Progenitor cell of endocrine pancreas (in vitro differentiated cells): ENCODE measurements at regions not wholly inside any gene's neighbourhood (a gene's known extent, or its start where the extent isn't known, plus 50 kb on each side); places are given as distances from the start of the nearest gene placed in this dataset.

Experiments used
- DNase-seq: peaks from one replicate; pipeline ENCODE4 v3.0.0; 2021; ENCODE audit warnings: low spot score; ENCODE audit not compliant: unreplicated experiment
- H3K27ac Mint-ChIP-seq: 2 replicates; pipeline ENCODE4 v1.8.0; 2021; ENCODE audit warnings: mild to moderate bottlenecking, moderate library complexity, mixed read lengths
- H3K27me3 Mint-ChIP-seq: 2 replicates; pipeline ENCODE4 v1.8.0; 2021; ENCODE audit warnings: mixed read lengths
- H3K36me3 Mint-ChIP-seq: 2 replicates; pipeline ENCODE4 v1.8.0; 2022; ENCODE audit warnings: mixed read lengths; ENCODE audit not compliant: insufficient read depth
- H3K4me1 Mint-ChIP-seq: 2 replicates; pipeline ENCODE4 v1.8.0; 2021; ENCODE audit warnings: low read depth, mixed read lengths
- H3K4me3 Mint-ChIP-seq: 2 replicates; pipeline ENCODE4 v1.8.0; 2021; ENCODE audit warnings: low read depth, mild to moderate bottlenecking, moderate library complexity, mixed read lengths
- H3K9me3 Mint-ChIP-seq: 2 replicates; pipeline ENCODE4 v1.8.0; 2021; ENCODE audit warnings: low read depth, mixed read lengths
- CTCF ChIP-seq: fragments of 200-600 bp; sonication (generic); IDR thresholded peaks from one replicate; pipeline ENCODE4 v1.5.0; 2021; ENCODE audit warnings: antibody characterized with exemption, mild to moderate bottlenecking; ENCODE audit not compliant: unreplicated experiment

- Mint-ChIP-seq H3K9me3 (peaks cover 3% of the 10 kb centered on the region), H3K36me3 (no peaks in the 10 kb centered on the region), H3K27me3 (no peaks in the 10 kb centered on the region), H3K27ac (no peak overlapping the region), H3K4me3 (no peak overlapping the region), H3K4me1 (peaks cover 43% of the 10 kb centered on the region)
- no peak for TF ChIP-seq CTCF
- no peak for DNase-seq
Measured at GRCh38 chr3:25294169-25294805, 133.8 kb upstream of the RARB start.

- no peak for DNase-seq
- no peak overlapping the region for H3K4me3 Mint-ChIP-seq
- no peak for TF ChIP-seq CTCF
- H3K27ac Mint-ChIP-seq = peak overlapping the region; percentile 10
- peaks cover 3% of the 10 kb centered on the region for H3K9me3 Mint-ChIP-seq
- H3K36me3 Mint-ChIP-seq = no peaks in the 10 kb centered on the region
- H3K4me1 Mint-ChIP-seq = peaks cover 23% of the 10 kb centered on the region
- H3K27me3 Mint-ChIP-seq = no peaks in the 10 kb centered on the region
Measured at GRCh38 chr3:25297667-25298585, 130.1 kb upstream of the RARB start.

GRCh38 chr3:25300141-25300540, 127.9 kb upstream of the RARB start:
- Mint-ChIP-seq H3K9me3 (peaks cover 3% of the 10 kb centered on the region), H3K36me3 (no peaks in the 10 kb centered on the region), H3K4me3 (no peak overlapping the region), H3K4me1 (peaks cover 28% of the 10 kb centered on the region), H3K27me3 (no peaks in the 10 kb centered on the region), H3K27ac (no peak overlapping the region)
- TF ChIP-seq CTCF = no peak
- no peak for DNase-seq

- no peak for DNase-seq
- Mint-ChIP-seq H3K4me1 (peaks cover 33% of the 10 kb centered on the region), H3K36me3 (no peaks in the 10 kb centered on the region), H3K27me3 (no peaks in the 10 kb centered on the region), H3K4me3 (no peak overlapping the region), H3K27ac (no peak overlapping the region), H3K9me3 (peaks cover 3% of the 10 kb centered on the region)
- TF ChIP-seq CTCF = no peak
Measured at GRCh38 chr3:25304916-25305315, 123.1 kb upstream of the RARB start.

GRCh38 chr3:25306066-25306465, 122.0 kb upstream of the RARB start:
- Mint-ChIP-seq H3K4me3 (no peak overlapping the region), H3K9me3 (peaks cover 3% of the 10 kb centered on the region), H3K27ac (peak overlapping the region; percentile 62), H3K4me1 (peaks cover 30% of the 10 kb centered on the region), H3K27me3 (no peaks in the 10 kb centered on the region), H3K36me3 (no peaks in the 10 kb centered on the region)
- TF ChIP-seq CTCF = no peak
- no peak for DNase-seq
